Stimulated activated CD4-positive, alpha-beta T cell treated with anti-CD3 and anti-CD28 coated beads, TNF-alpha, amount 100 ng/mL, for 1 hour (primary cell): ENCODE measurements at regions not wholly inside any gene's neighbourhood (a gene's known extent, or its start where the extent isn't known, plus 50 kb on each side); places are given as distances from the start of the nearest gene placed in this dataset.
"Not testable (repeated sequence)": the region's sequence is repeated elsewhere in the genome, so short reads cannot be mapped to it uniquely, and the experiment has no call there.

Source experiments
- DNase-seq, 3 donors: peaks; one replicate each; pipeline ENCODE4 v3.0.0-alpha.2; 2020; ENCODE audit warnings: low read depth in 3 of 3, low spot score in 1 of 3

DNA sequence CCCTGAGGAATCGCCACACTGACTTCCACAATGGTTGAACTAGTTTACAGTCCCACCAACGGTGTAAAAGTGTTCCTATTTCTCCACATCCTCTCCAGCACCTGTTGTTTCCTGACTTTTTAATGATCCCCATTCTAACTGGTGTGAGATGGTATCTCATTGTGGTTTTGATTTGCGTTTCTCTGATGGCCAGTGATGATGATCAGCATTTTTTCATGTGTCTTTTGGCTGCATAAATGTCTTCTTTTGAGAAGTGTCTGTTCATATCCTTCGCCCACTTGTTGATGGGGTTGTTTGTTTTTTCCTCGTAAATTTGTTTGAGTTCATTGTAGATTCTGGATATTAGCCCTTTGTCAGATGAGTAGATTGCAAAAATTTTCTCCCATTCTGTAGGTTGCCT is 223.5 kb downstream of the MAF start:
- DNase-seq, result not testable (repeated sequence)

DNA sequence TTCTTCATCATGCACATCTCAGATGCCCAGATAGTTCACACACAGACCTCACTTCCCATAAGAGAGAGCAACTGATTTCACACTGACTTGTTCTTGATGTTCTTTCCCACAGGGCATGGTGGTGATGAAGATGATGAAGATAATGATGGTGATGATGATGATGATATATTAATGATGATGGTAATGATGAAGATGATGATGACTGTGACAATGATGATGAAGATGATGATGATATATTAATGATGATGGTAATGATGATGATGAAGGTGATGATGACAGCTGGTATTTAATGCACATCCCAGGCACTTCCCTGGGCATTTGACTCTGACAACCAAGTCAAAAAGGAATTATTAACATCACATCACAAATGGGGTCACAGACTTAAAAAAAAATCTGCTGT is 225.2 kb downstream of the MAF start:
- DNase-seq, result no peak

DNA sequence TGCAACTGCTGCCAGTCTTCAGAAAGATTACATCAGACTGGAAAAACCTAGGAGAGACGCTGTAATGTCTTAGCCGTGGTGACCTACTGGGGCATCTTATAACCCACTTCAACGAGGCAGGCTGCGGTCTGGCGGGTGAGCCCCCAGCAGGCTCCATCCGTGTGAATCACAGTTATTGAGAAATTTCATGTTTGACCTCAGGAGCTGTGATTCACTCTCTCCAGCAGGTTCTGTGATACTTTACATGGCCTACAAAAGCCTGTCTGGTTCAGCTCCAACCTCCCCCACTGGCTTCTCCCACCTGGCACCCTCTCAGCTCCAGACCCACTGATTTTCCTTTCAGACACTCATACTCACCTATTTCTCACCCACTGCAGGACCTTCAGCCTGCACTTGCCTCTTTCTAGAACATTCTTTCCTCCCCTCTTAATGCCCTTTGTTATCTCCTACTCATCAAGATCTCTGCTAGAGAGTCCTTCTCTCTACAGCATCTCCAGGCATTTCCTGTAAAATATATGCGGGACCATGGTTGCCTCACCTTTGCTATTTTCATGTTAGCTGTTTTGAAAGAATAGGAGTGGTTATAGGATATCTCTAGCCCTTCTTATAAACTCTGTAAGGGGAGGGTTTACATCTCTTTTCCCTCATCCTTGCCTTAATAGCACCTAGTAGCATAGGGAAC is 227.9 kb downstream of the MAF start:
- DNase-seq, result no peak

DNA sequence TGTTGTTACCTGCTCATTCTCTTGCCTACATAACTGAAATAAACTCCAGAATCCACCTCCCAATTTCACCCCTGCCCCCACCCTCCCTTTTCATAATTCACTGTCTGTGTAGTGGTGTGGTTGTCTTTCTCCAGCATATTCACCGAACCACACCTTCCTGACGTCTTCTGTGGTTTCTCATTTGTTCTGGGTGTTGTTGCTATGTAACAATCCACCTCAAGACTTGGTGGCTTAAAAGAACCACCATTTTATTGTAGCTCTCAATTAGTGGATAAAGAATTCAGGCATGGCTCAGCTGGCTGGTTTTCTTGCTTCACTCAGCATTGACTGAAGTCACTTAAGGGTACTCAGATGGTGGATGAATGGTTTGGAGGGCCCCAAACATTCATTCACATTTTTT is 229.8 kb downstream of the MAF start:
- no peak for DNase-seq

DNA sequence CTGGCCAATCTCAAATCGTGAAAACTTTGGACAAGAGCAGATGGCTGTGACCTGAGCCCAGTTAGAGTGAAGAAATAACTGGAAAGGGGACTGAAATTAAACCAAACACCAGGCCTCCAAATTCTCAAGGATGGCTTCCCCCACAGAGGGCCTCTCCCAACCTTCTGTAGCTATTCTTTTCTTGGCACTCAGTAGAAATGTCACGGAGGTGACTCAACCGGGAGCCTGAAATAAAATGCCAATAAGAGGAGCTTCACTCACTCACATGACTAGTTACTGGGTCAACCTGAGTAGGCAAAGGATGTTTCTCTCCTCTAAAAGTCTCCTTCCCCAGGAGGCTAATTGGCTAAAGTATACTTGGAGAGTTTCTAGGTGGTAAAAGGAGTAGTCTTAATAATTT is 230.7 kb downstream of the MAF start:
- no peak for DNase-seq

DNA sequence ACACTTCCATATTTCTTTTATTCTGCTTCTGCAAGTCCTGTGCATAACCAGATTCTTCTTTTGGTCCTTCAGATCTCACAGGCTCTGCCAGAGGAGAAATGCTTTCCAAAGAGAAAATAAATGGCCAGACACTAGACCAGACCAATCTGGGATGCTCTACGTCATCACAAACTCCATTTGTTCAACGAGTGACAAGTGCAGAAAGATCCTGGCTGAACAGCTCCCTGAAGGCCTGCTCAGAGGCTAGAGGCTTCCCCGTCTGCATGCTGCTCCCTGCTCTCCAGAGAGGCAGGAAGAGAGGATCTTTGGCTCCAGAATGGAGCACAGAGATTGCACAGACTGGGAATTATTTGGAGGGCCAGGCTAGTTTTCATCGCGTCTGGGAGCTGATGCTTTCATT is 232.7 kb downstream of the MAF start:
- DNase-seq, result no peak

DNA sequence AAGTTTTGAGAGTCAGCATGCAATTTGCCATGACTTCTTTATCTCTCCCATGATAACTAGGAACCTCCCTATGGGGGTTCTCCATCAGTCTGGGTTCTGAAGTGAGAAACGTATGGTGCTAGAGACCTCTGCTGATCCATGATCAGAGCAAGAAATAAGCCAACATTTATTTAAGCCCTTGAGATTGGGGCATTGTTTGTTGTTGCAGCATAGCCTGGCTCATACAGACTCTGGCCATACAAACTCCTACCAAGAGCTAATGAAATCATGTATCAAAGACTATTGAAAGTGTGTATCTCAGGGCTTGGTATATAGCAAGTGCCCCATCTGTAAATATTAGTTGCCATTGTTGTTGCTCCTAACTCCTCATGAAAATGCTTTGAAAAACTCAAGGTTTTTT is 233.9 kb downstream of the MAF start:
- no peak for DNase-seq

DNA sequence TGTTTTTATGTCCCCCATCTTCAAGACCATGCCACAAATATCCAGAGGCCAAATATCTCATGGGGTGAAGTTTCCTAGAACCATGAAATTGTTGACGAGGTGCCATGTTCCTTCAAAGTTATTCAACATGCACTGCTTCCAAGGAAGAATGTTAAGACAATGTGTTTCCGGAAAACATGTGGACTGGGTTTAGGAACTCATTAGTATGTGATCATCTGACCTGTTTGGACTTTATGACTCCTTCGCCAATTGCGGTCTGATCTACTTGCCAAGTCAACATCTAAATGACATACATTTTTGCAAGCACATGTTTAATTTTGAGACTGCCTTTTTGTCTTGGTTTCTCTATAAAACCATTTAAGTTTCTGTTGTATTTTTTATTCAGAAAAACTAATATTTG is 234.8 kb downstream of the MAF start:
- no peak for DNase-seq

DNA sequence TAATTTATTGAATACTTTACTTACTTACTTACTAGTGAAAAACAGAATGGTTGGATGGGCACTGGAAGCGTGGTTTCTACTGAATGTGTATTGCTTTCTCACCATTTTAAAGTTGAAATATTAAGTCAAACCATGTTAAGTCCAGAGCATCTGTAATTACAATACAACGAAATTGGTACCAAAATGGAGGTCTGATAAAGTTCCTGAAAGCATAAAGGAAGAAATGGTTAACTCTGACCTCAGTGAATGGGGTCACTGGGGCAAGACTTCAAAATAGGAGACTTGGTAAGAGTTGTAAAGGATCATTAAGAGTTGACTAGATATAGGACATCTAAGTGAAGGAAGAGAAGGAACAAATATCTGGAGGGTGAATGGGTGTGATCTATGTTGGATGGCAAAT is 237.1 kb downstream of the MAF start:
- no peak for DNase-seq

DNA sequence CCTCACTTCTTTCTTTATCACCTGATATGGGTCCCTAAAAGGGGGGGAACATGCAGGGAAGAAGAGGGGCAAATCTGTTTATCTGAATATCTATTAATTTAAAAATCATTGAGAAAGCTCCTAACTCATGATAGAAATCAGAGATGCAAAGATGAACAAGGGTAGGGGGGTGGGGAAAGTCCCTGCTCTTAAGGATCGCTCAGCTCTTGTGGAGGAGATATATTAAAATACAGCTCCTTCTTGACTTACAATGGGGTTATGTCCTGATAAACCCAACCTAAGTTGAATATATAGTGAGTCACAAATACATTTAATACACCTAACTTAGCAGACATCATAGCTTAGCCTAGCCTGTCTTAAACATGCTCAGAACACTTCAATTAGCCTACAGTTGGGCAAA is 237.5 kb downstream of the MAF start:
- no peak for DNase-seq

DNA sequence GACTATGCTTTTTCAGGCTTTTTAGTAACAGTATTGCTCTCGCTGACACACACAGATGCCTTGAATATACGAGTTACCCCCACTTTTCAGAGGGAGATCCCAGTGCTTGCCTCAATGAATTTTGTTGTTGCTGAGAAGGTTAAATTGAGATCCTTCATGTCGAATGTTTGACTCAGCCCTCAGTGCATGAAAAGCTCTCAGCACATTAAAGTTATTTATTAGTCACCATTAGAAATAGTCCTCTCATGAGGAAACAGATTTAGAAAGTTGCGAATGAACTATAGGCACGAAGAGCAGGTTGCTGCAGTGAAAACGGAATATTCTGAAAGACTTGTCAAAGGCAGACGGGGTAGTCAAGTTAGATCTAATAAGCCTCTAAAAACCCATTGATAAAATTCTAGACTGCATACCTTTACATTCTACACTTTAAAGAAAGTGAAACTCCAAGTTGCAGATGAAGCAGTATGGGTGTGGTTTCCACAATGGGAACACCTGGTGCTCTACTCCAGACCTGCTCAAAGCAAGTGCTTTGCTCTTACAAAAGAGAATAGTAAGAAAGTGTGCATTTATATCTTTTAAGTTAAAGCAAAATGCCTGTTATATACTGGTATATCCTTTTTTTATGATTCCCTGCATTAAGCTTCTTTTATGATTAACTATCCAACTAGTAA is 238.1 kb downstream of the MAF start:
- no peak for DNase-seq

DNA sequence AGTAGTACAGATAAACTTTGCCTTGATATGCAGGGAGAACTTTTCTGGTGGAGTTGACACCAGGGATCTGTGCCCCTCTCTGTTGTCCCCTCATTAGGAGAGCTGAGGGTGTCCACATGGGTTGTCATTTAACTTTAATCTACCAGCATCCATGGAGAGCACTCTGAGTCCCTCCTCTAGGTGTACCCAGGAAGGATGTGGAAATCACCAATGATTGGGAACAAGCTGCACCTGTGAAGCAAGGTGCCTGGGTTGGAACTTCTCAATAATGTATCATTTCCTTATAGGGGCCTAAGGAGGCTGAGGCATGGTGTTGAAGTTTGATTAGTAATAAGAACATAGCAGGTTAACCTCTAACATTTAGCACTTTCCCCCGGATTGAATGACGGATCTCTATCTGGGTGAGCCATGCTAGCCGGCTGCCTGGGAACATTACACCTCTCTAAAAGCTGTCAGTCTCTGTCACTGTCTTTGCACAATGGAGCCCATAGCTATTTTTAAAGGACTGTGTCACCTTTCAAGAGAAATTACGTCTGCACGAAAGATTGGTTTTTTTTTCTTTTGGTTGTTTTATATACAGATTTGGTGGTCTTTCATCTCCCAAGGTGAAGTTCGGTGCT is 239.3 kb downstream of the MAF start:
- DNase-seq, result no peak

DNA sequence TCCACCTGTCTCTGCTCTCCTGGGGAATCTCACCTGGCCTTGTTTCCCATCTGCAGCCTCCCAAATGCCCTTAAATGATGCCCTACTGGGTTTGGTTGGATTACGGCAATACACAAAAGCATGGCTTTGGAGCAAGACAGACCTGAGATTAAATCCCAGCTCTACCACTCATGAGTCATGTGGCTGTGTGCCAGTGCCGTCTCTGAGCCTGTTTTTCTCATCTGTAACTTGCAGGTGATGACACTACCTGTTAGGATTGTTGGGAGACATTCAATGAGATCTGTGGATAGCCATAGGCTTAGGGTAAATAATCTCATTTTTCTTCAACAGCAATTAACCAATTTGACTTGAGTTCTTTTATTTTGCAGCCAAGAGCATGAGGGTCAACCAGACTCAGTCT is 240.3 kb downstream of the MAF start:
- DNase-seq, result no peak

DNA sequence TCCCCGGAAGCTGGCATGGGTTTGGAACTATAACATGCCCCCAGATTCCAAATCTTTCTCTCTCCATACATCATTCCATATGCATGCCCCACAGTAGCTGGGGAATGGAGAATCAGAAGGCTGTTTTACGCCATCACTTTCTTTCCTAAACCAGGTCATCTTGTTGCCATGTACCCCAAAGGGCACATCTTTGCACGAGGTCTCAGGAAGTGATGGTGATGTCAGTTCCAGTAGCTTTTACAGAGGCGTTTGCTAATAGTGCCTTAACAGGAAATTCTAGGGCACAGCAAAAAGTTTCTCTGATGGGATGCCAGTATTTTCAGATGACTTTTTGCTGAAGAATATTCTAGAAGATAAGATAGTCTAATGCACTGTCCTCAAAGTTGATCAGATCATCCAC is 241.5 kb downstream of the MAF start:
- DNase-seq, result no peak

DNA sequence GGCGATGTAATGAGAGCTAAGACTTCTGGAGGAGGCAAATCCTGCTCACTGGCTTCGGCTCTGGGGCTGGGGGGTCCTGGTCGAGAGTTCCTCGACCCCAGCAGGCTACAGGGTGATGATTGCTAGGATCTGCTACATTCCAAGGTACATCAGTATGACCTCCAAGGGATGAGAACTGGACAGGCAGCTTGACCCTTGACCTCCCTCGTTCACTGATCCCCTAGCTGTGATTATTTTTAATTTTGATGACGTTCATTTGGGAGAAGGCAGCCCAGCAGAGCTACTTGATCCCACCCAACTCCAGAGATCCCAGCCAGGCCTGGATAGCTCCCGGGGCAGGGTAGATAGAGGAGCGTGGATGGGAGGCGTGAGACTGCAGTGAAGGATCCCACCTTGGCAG is 242.3 kb downstream of the MAF start:
- no peak for DNase-seq

DNA sequence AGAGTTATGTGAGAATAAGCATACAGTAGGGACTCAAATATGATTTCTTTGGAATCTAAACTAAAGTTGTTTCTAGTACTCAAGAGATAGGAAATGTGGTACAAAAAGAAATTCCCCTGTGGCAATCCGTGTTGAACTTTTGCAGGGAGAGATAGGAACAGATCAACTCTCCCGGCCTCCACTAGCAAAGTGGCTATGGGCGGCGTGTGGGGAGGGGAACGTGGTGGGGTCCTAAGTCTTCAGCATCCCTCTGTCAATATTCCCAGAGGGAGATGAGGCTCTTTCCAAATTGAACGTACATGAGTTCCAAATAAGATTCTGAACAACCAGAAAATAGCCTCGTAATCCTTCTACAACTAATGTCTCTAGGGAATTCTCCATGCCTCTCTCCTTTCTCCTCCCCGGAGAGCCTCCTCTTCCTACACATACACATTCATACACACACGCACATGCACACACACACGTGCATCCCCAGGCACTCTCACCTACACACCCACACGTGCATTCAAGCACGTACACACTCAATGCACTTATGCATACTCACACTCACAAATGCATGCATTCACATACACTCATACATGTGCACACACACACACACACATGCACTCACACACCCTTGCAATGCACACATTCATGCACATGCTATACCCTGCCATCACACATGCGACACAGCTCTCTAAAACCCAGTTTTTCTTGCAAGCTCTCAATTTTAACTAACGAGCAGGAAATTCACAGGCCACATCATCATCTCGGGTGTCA is 244.8 kb downstream of the MAF start:
- DNase-seq, result no peak

DNA sequence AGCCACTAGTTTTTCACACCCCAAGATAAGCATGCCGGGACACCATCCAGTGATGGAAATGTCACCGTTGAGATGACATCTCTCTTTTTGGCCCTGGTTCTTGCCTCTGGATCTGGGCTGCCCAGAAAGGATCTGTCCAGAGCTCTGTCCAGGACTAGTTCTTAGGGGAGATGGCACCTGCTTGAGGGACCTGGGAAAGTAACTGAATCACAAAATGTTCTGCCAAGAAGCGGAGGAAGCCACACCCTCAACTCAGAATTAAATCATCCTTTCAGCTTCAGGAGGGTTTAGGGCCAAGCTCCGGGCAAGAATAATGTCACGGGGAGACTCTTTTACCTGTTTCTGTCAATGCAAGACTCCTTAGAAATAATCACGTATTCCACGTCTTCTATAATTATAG is 248.6 kb downstream of the MAF start:
- no peak for DNase-seq

DNA sequence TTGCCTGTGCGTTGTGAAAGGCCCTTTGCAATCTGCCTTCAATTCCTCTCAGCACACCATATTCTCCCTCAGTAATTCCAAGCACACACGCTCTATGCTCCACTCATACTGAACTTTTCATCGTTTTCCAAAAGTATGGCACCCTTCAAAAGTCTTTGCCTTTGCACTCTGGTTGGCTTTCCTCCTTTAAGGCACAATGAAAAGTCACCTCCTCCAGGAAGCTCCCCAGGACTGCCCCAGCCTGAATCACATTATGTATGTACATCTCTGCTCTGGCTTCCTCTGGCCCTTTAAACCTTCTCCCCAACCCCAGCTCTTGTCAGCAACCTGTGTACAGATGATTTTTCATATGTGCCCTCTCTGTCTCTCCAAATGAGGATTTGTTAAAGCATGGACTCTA is 250.7 kb downstream of the MAF start:
- no peak for DNase-seq

DNA sequence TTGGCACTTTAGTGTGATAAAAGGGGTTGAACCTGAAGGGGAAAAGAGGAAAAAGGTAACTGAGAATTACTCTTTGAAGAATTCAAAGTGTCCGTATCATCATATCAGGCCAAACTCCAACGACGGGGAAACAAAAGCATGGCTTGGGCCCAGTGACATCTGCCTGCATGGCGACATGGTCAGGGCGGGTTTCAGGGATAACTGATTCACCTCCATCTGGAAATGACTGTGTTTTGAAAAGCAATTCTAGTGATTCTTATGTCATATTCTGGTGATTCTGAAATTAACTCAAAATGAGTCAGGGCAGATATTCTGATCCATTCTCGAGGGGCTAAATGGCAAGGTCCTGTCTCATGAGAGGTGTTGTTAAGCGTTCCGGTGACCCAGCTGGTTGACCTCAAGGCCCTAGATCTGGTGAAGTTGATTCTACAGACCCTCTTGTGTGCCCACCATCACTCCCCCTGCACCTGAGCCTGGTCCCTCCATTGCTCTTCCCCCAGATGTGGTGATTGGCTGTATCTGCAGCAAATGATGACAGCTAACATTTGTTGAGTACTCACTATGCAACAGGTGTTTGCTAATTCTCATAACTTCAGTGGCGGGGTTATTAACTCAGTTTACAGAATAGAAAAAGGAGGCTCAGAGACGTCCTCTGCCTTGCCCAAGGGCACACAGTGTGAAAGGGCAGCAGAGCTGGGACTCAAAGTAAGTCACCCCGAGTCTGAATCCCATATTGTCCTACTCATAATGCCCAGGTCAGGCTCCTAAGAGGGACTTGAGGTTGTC is 251.8 kb downstream of the MAF start:
- no peak for DNase-seq

DNA sequence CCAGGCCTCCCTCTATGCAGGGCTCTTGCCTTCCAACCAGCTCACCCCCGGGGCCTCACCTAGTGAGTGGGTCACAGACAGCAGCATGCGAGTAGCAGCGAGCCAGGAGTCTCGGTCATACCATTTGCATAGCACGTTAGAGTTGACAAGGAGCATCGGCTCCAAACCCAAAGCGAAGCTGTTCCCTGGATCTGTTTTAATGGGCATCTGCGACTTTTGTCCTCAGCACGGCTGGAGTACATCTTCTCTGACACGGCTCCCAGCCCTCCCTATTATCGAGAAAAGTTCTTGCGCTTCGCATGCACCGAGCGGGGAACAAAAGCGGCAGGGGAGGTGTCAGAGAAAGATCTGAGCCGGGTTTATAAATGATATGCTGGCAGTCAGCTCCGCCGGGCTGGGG is 253.3 kb downstream of the MAF start:
- DNase-seq, result no peak

DNA sequence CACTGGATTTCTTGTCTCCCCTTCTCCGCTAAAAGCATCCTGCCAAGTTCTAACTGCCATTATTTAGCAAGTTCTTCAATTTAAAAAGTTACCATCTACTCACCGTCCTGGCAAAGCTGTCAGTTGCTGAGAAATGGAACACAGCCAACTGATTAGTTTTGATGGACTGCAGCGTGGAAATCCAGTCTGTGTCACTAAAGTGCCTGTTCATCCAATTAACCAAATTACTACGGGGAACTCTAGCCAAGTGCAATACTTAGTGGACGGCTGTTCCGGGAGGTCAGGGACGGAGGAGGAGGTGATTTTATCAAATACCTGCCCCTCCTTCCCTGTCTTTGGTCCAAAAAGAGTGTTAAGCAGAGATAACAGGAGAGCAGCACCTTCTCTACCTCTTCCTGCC is 260.7 kb downstream of the MAF start:
- DNase-seq, result no peak
